Natural killer cell (primary cell): ENCODE measurements at regions not wholly inside any gene's neighbourhood (a gene's known extent, or its start where the extent isn't known, plus 50 kb on each side); places are given as distances from the start of the nearest gene placed in this dataset.

Source experiments
- ATAC-seq, 3 donors: fragments of 150-1000 bp in 2 of 3; fragments of 200-7000 bp in 1 of 3; cut with Tn5 transposase; 1 replicate in 1 of 3; 2 replicates in 2 of 3; pipeline ENCODE4 v1.10.0; 2021; ENCODE audit warnings: mild to moderate bottlenecking in 2 of 3, moderate library complexity in 2 of 3
- DNase-seq, 2 donors: peaks; one replicate each; pipeline versions ENCODE4 v3.0.0 to v3.0.0-alpha.2; 2013 to 2021; ENCODE audit warnings: mixed read lengths in 1 of 2
- H3K27ac ChIP-seq: one replicate; pipeline ENCODE4 v1.5.1; 2013; ENCODE audit warnings: mild to moderate bottlenecking, low read length
- H3K27me3 ChIP-seq: one replicate; pipeline ENCODE4 v1.6.1; 2013; ENCODE audit warnings: low read length; ENCODE audit not compliant: control insufficient read depth, insufficient read depth
- H3K36me3 ChIP-seq: one replicate; pipeline ENCODE4 v1.6.1; 2013; ENCODE audit warnings: low read length; ENCODE audit not compliant: control insufficient read depth, insufficient read depth
- H3K4me1 ChIP-seq: one replicate; pipeline ENCODE4 v1.6.1; 2013; ENCODE audit warnings: low read length; ENCODE audit not compliant: control insufficient read depth, insufficient read depth
- H3K4me3 ChIP-seq: one replicate; pipeline ENCODE4 v1.5.1; 2013; ENCODE audit warnings: low read length
- H3K9me3 ChIP-seq: one replicate; pipeline ENCODE4 v1.6.1; 2013; ENCODE audit warnings: low read length; ENCODE audit not compliant: control insufficient read depth, insufficient read depth
- H3K27ac Mint-ChIP-seq, 2 donors: one replicate each; pipeline ENCODE4 v1.8.0; 2022; ENCODE audit warnings: mild to moderate bottlenecking in 2 of 2, mixed read lengths in 2 of 2, moderate library complexity in 1 of 2
- H3K27me3 Mint-ChIP-seq, 2 donors: one replicate each; pipeline ENCODE4 v1.8.0; 2022; ENCODE audit warnings: low read depth in 2 of 2, mixed read lengths in 2 of 2
- H3K36me3 Mint-ChIP-seq: one replicate; pipeline ENCODE4 v1.8.0; 2022; ENCODE audit warnings: mixed read lengths
- H3K4me1 Mint-ChIP-seq, 2 donors: one replicate each; pipeline ENCODE4 v1.8.0; 2022; ENCODE audit warnings: mixed read lengths in 2 of 2
- H3K4me3 Mint-ChIP-seq: one replicate; pipeline ENCODE4 v1.8.0; 2022; ENCODE audit warnings: mild to moderate bottlenecking, moderate library complexity, mixed read lengths
- H3K9me3 Mint-ChIP-seq, 2 donors: one replicate each; pipeline ENCODE4 v1.8.0; 2022; ENCODE audit warnings: mixed read lengths in 2 of 2
- WGBS: methylation state at CpG from one replicate; pipeline ENCODE4 v1.1.7; 2013; ENCODE audit warnings: missing lambda C conversion rate; ENCODE audit not compliant: insufficient coverage; 5-methylcytosine and 5-hydroxymethylcytosine counted together
- intact Hi-C: fragments of 100-400 bp; cut with micrococcal nuclease; formaldehyde crosslinking; loops from one replicate; pipeline ENCODE4 v1.14.2; 2022
- TF ChIP-seq, protein P1 (sequence below): fragments of 200-600 bp; IDR thresholded peaks from one replicate; pipeline ENCODE4 v1.8.0; 2022; ENCODE audit warnings: antibody characterized with exemption

- H3K4me1 ChIP-seq = no peaks in the 10 kb centered on the region
- ATAC-seq = no peak
- Mint-ChIP-seq H3K27me3 (no peaks in the 10 kb centered on the region), H3K36me3 (no peaks in the 10 kb centered on the region), H3K4me3 (no peak overlapping the region), H3K9me3 (peaks cover 3 to 10% of the 10 kb centered on the region in 2 donors), H3K27ac (no peak overlapping the region), H3K4me1 (no peaks in the 10 kb centered on the region)
- no peak overlapping the region for H3K4me3 ChIP-seq
- no peaks in the 10 kb centered on the region for H3K27me3 ChIP-seq
- intact Hi-C loops = no loop called here
- WGBS = 83% methylated on average over 2 of the region's 2 CpGs
- TF ChIP-seq, protein P1, sequence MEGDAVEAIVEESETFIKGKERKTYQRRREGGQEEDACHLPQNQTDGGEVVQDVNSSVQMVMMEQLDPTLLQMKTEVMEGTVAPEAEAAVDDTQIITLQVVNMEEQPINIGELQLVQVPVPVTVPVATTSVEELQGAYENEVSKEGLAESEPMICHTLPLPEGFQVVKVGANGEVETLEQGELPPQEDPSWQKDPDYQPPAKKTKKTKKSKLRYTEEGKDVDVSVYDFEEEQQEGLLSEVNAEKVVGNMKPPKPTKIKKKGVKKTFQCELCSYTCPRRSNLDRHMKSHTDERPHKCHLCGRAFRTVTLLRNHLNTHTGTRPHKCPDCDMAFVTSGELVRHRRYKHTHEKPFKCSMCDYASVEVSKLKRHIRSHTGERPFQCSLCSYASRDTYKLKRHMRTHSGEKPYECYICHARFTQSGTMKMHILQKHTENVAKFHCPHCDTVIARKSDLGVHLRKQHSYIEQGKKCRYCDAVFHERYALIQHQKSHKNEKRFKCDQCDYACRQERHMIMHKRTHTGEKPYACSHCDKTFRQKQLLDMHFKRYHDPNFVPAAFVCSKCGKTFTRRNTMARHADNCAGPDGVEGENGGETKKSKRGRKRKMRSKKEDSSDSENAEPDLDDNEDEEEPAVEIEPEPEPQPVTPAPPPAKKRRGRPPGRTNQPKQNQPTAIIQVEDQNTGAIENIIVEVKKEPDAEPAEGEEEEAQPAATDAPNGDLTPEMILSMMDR = no peak
- H3K27ac ChIP-seq = no peak overlapping the region
- no peaks in the 10 kb centered on the region for H3K36me3 ChIP-seq
- no peak for DNase-seq
- H3K9me3 ChIP-seq = peaks cover 10% of the 10 kb centered on the region
These were observed 1279.9 kb upstream of the TMPRSS15 start for GRCh38 chr21:19683492-19683891.

- Histone ChIP-seq H3K27ac (no peak overlapping the region), H3K4me3 (no peak overlapping the region), H3K27me3 (no peaks in the 10 kb centered on the region), H3K9me3 (peaks cover 10% of the 10 kb centered on the region), H3K4me1 (no peaks in the 10 kb centered on the region), H3K36me3 (no peaks in the 10 kb centered on the region)
- intact Hi-C loops = no loop called here
- DNase-seq (no peak), ATAC-seq (no peak)
- H3K4me1 Mint-ChIP-seq = no peaks in the 10 kb centered on the region
- no peaks in the 10 kb centered on the region for H3K27me3 Mint-ChIP-seq
- H3K36me3 Mint-ChIP-seq = no peaks in the 10 kb centered on the region
- TF ChIP-seq, protein P1 = no peak
- no peak overlapping the region for H3K27ac Mint-ChIP-seq
- H3K4me3 Mint-ChIP-seq = no peak overlapping the region
- H3K9me3 Mint-ChIP-seq = peaks cover 0 to 5% of the 10 kb centered on the region in 2 donors
- 68% methylated on average over 4 of the region's 4 CpGs for WGBS
These were observed 1280.7 kb upstream of the TMPRSS15 start for GRCh38 chr21:19684328-19684727.

DNA sequence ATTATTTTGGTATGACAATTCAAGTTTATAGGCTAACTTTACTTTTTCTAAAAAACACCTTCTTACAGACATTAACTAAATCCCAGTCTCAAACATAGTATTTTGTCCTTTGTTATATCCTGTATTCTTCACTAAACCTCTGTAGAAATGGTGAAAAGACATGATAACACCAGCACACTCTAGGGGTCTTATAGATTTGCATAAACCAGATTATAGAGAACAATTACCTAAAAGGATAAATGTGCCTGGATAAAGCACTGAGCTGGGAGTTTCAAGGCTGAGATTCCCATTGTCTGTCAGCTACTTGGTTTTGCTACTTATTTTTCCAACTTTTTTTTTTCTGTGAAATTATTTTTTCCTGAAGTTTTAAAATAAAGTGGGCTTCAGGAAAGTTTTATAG lies 1288.6 kb upstream of the TMPRSS15 start:
- H3K4me1 Mint-ChIP-seq = no peaks in the 10 kb centered on the region
- Histone ChIP-seq H3K4me1 (no peaks in the 10 kb centered on the region), H3K4me3 (no peak overlapping the region), H3K9me3 (no peaks in the 10 kb centered on the region), H3K27ac (no peak overlapping the region), H3K27me3 (no peaks in the 10 kb centered on the region), H3K36me3 (no peaks in the 10 kb centered on the region)
- DNase-seq = no peak
- no peak overlapping the region for H3K27ac Mint-ChIP-seq
- TF ChIP-seq, protein P1 = no peak
- no peak for ATAC-seq
- H3K4me3 Mint-ChIP-seq = no peak overlapping the region
- no peaks in the 10 kb centered on the region for H3K27me3 Mint-ChIP-seq
- intact Hi-C loops = no loop called here
- peaks cover 2 to 7% of the 10 kb centered on the region in 2 donors for H3K9me3 Mint-ChIP-seq
- H3K36me3 Mint-ChIP-seq = no peaks in the 10 kb centered on the region

DNA sequence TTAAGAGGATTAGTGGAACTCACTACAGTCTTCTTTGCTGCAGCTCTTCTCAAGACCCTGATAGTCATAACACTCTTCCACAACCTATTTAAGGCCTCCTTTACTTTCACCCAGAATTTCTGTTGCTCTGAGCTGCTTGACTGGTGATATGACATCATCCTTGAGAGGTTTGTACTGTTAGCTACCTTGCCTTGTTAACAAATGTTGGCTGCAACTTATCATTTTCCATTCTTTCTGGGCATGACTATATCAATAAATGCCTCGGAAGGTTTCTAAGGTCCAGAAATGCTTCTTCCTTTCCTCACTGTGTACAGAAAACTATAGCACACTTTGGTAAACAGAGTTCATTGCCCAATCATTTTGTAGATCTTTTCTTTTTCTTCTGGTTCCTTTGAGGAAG lies 1292.2 kb upstream of the TMPRSS15 start:
- no peak overlapping the region for H3K27ac Mint-ChIP-seq
- H3K4me3 ChIP-seq = no peak overlapping the region
- no peaks in the 10 kb centered on the region for H3K36me3 Mint-ChIP-seq
- H3K27me3 Mint-ChIP-seq = no peaks in the 10 kb centered on the region
- TF ChIP-seq, protein P1 = no peak
- H3K4me1 ChIP-seq = no peaks in the 10 kb centered on the region
- ATAC-seq = no peak
- no peak overlapping the region for H3K27ac ChIP-seq
- no peak overlapping the region for H3K4me3 Mint-ChIP-seq
- intact Hi-C loops = no loop called here
- no peaks in the 10 kb centered on the region for H3K36me3 ChIP-seq
- no peaks in the 10 kb centered on the region for H3K4me1 Mint-ChIP-seq
- no peaks in the 10 kb centered on the region for H3K9me3 ChIP-seq
- peaks cover 6 to 10% of the 10 kb centered on the region in 2 donors for H3K9me3 Mint-ChIP-seq
- H3K27me3 ChIP-seq = no peaks in the 10 kb centered on the region
- no peak for DNase-seq
- WGBS = 86% methylated on average over 1 of the region's 1 CpG
